HG02571 (cell line): ENCODE measurements at regions not wholly inside any gene's neighbourhood (a gene's known extent, or its start where the extent isn't known, plus 50 kb on each side); places are given as distances from the start of the nearest gene placed in this dataset.

Experiments
- ATAC-seq: cut with Tn5 transposase; IDR thresholded peaks from one replicate; pipeline ENCODE4 v1.9.1; 2021; ENCODE audit warnings: mild to moderate bottlenecking, moderate library complexity; ENCODE audit not compliant: unreplicated experiment

GRCh38 chr5:167598166-167598565 lies 693.3 kb upstream of the WWC1 start:
- ATAC-seq = no peak

GRCh38 chr5:167602067-167602466 lies 689.4 kb upstream of the WWC1 start:
- no peak for ATAC-seq

- ATAC-seq = no peak
These were observed 688.3 kb upstream of the WWC1 start for GRCh38 chr5:167603135-167603534.

- ATAC-seq = no peak
These were observed 682.8 kb upstream of the WWC1 start for GRCh38 chr5:167608390-167609272.

GRCh38 chr5:167614294-167615021 lies 677.0 kb upstream of the WWC1 start:
- ATAC-seq = no peak

GRCh38 chr5:167616043-167616890 lies 675.2 kb upstream of the WWC1 start:
- no peak for ATAC-seq

- ATAC-seq = no peak
These were observed 668.1 kb upstream of the WWC1 start for GRCh38 chr5:167623354-167623753.

- no peak for ATAC-seq
These were observed 667.4 kb upstream of the WWC1 start for GRCh38 chr5:167624053-167624452.

- no peak for ATAC-seq
These were observed 664.9 kb upstream of the WWC1 start for GRCh38 chr5:167626341-167627123.

GRCh38 chr5:167629634-167630033 lies 661.8 kb upstream of the WWC1 start:
- no peak for ATAC-seq

GRCh38 chr5:167631191-167631590 lies 660.3 kb upstream of the WWC1 start:
- no peak for ATAC-seq

GRCh38 chr5:167633114-167633513 lies 658.3 kb upstream of the WWC1 start:
- no peak for ATAC-seq

- ATAC-seq = no peak
These were observed 657.5 kb upstream of the WWC1 start for GRCh38 chr5:167633931-167634341.

GRCh38 chr5:167634432-167634831 lies 657.0 kb upstream of the WWC1 start:
- no peak for ATAC-seq

GRCh38 chr5:167638816-167639215 lies 652.6 kb upstream of the WWC1 start:
- no peak for ATAC-seq

GRCh38 chr5:167639273-167639672 lies 652.2 kb upstream of the WWC1 start:
- ATAC-seq = no peak

- no peak for ATAC-seq
These were observed 651.7 kb upstream of the WWC1 start for GRCh38 chr5:167639766-167640165.

- ATAC-seq = no peak
These were observed 649.3 kb upstream of the WWC1 start for GRCh38 chr5:167642181-167642580.

- no peak for ATAC-seq
These were observed 648.5 kb upstream of the WWC1 start for GRCh38 chr5:167642779-167643517.
